GM12864 (cell line): ENCODE measurements at regions not wholly inside any gene's neighbourhood (a gene's known extent, or its start where the extent isn't known, plus 50 kb on each side); places are given as distances from the start of the nearest gene placed in this dataset.

Experiments used
- DNase-seq: peaks from one replicate; pipeline ENCODE4 v3.0.0-alpha.2; 2011; ENCODE audit warnings: low read depth
- H3K4me3 ChIP-seq: 2 replicates; pipeline ENCODE4 v1.5.1; 2011; ENCODE audit warnings: mild to moderate bottlenecking, low read depth, low read length, control low read depth
- TF ChIP-seq, protein P1 (sequence below): IDR thresholded peaks from 2 replicates; pipeline ENCODE4 v1.5.1; 2011; ENCODE audit warnings: low read depth, mild to moderate bottlenecking, moderate library complexity, low read length, control low read depth, inconsistent platforms; ENCODE audit errors: missing control alignments

DNA sequence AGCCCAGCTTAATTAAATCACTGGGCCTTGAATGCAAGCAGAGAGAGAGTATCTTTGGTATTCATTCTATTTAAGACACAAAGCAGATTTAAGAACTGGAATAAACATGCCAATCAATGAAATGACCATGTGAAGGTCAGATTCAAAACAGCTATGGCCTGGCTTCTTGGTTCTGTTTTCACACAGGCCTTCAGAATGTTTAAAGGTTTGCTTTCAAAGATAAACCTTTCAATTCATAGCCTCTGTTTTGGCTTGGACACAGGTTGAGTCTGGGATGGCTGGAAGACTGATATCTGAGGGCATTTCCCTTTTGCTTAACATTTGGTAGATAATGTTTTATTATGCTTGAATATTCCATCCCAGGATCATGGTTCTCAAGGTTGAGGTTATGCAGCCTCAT lies 244.4 kb upstream of the KBTBD8 start:
- TF ChIP-seq, protein P1, sequence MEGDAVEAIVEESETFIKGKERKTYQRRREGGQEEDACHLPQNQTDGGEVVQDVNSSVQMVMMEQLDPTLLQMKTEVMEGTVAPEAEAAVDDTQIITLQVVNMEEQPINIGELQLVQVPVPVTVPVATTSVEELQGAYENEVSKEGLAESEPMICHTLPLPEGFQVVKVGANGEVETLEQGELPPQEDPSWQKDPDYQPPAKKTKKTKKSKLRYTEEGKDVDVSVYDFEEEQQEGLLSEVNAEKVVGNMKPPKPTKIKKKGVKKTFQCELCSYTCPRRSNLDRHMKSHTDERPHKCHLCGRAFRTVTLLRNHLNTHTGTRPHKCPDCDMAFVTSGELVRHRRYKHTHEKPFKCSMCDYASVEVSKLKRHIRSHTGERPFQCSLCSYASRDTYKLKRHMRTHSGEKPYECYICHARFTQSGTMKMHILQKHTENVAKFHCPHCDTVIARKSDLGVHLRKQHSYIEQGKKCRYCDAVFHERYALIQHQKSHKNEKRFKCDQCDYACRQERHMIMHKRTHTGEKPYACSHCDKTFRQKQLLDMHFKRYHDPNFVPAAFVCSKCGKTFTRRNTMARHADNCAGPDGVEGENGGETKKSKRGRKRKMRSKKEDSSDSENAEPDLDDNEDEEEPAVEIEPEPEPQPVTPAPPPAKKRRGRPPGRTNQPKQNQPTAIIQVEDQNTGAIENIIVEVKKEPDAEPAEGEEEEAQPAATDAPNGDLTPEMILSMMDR = no peak
- H3K4me3 ChIP-seq = no peak overlapping the region
- DNase-seq = no peak

- TF ChIP-seq, protein P1 = no peak
- DNase-seq = no peak
Measured at GRCh38 chr3:66754613-66755012, 243.5 kb upstream of the KBTBD8 start.

GRCh38 chr3:66755924-66756323 lies 242.2 kb upstream of the KBTBD8 start:
- TF ChIP-seq, protein P1 = no peak
- DNase-seq = no peak
- H3K4me3 ChIP-seq = no peak overlapping the region

More at GRCh38 chr3:66754613-66755012, 243.5 kb upstream of the KBTBD8 start:
- H3K4me3 ChIP-seq = no peak overlapping the region

DNA sequence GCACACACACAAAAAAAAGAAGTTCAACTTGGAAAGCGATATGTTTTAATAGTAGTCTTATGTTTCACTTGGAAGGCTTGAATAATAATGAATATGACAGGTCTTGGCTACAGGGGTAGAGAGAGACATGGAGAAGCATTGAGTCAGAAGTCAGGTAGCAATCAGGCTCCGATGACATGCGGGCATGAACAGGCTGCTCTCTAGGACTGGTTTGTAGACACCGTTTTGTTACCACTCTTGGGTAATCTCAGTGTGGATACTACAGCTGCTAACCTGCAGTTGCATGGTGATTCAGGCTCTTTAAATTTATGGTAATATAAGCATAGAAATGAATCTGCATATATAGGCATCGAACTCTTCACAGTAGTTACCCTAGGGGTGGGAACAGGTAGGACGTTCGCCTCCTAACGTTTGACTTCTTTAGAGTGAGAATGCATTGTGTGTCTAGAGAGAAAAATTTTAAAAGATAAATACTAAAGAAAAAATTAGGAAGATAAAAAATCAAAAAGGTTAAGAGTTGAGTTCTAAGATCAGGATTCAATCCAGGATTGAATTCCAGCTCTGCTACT lies 241.6 kb upstream of the KBTBD8 start:
- no peak for DNase-seq
- TF ChIP-seq, protein P1 = no peak
- no peak overlapping the region for H3K4me3 ChIP-seq

DNA sequence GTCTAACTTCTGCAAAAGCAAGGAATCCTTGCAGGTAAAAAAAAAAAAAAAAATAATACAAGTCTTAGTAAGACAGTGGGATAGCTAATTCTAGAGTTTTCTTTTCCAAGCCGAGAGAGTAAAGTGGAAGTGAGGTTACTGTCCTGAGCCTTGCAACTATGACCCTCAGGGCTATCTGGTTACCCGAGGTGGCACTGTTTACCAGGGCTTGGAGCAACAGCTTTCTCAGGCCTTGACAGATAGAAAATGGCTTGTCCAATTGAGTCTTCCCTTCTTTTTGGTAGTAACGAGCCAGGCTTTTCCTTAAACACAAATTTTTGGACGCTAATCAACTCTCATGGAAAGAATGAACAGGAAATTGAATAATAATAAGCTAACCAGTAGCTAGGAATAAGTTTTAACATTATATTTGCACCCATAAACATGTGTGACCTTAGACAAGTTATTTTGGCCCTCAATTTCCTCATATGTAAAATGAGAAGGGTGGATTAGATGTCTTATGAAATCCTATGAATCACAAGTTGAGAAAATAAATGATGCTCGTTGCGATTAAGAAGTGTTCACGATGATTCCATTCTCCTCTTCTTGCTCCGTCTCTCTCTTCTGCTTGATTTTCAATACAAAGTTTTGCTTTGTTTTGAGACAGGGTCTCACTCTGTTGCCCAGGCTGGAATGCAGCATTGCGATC lies 236.9 kb upstream of the KBTBD8 start:
- TF ChIP-seq, protein P1 = no peak
- DNase-seq = no peak
- no peak overlapping the region for H3K4me3 ChIP-seq

GRCh38 chr3:66762916-66763693 lies 235.0 kb upstream of the KBTBD8 start:
- no peak for DNase-seq
- TF ChIP-seq, protein P1 = no peak
- H3K4me3 ChIP-seq = no peak overlapping the region
